ENCODE measurements at regions not wholly inside any gene's neighbourhood (a gene's known extent, or its start where the extent isn't known, plus 50 kb on each side); places are given as distances from the start of the nearest gene placed in this dataset.
"Not testable (repeated sequence)": the region's sequence is repeated elsewhere in the genome, so short reads cannot be mapped to it uniquely, and the experiment has no call there.

DNA sequence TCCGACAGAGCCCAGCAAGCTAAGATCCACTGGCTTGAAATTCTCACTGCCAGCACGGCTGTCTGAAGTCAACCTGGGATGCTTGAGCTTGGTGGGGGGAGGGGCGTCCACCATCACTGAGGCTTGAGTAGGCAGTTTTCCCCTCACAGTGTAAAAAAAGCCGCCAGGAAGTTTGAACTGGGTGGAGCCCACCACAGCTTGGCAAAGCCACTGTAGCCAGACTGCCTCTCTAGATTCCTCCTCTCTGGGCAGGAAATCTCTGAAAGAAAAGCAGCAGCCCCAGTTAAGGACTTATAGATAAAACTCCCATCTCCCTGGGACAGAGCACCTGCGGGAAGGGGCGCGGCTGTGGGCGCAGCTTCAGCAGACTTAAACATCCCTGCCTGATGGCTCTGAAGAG is 68.7 kb upstream of the LIPC start:
- DNase-seq = not testable (repeated sequence)

DNA sequence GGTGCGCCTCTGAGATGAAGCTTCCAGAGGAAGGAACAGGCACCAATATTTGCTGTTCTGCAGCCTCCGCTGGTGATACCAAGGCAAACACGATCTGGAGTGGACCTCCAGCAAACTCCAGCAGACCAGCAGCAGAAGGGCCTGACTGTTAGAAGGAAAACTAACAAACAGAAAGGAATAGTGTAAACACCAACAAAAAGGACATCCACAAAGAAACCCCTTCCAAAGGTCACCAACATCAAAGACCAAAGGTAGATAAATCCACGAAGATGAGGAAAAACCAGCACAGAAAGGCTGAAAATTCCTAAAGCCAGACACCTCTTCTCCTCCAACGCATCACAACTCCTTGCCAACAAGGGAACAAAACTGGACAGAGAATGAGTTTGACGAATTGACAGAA is 68.1 kb upstream of the LIPC start:
- DNase-seq = not testable (repeated sequence)

DNA sequence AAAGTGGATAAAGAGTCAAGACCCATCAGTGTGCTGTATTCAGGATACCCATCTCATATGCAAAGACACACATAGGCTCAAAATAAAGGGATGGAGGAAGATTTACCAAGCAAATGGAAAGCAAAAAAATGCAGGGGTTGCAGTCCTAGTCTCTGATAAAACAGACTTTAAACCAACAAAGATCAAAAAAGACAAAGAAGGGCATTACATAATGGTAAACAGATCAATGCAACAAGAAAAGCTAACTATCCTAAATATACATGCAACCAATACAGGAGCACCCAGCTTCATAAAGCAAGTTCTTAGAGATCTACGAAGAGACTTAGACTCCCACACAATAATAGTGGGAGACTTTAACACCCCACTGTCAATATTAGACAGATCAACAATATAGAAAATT is 66.7 kb upstream of the LIPC start:
- not testable (repeated sequence) for DNase-seq

DNA sequence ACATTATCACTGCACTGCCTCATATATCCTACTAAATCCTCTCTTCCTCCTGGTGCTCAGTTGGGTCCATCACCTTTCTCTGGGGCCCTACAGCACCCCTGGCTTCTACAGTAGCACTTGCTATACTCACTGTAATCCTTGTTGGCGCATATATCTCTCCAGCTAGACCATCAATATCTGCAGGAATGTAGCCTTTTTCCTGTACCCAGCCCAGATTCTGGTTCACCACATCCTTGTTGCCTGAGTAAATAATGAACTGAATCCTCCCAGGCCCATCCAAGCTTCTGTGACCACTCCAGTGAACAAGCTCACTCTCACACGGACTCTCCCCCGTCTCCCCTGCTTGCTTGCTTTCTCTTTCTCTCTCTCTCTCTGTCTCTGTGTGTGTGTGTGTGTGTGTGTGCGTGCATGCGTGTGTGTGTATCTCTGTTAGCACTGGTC is 62.5 kb upstream of the LIPC start:
- no peak for DNase-seq

DNA sequence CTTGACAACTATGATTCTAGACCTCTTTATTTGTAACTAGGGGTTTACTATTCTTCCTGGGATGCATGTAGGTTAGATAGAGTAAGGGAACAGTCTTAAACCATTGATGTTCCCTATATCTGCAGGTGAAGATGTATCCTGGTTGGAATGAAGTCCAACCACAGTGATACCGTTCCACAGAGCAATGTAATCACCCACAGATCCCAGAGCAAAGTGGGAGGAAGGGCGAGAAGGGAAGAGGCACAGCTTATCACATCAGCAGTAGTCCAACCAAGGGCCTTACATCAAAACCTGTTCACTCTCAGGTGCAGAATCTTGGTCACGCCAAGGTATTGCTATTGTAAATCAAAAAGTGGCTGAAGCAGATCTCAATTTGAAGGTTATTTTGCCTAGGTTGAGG is 61.8 kb upstream of the LIPC start:
- DNase-seq = no peak

DNA sequence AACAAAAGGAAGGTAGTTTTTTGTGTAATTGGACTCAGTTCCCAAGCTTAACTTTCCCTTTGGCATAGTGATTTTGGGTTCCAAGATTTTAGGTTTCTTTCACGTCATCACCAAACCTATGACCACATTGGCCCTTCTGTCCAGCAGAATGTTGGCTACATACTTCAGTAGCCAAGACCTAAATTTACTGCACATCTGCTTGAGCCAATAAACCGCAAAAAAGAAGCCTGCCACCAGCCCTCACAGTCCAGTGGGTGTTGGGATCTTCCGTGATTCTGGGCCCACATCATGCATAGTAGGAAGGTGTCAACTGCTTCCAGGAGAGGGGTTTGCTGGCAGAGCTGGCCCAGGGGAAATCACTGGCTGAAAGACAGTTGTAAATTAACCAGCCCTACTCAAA is 57.6 kb upstream of the LIPC start:
- DNase-seq = no peak

DNA sequence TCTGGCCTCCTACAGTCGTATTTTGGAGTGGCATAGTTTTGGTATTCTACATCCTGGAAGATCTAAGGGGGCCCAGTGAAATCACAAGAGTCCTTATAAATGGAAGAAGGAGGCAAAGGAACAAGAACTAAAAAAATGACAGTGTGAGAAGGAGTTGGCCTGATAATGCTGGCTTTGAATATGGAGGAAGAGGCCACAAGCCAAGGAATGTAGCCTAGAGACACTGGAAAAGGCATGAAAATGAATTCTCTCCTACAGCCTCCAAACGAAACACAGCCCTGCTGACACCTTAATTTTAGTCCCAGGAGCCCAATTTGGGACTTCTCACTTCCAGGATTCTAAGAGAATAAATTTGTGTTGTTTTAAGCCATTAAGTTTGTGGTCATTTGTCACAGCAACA is 54.6 kb upstream of the LIPC start:
- no peak for DNase-seq

DNA sequence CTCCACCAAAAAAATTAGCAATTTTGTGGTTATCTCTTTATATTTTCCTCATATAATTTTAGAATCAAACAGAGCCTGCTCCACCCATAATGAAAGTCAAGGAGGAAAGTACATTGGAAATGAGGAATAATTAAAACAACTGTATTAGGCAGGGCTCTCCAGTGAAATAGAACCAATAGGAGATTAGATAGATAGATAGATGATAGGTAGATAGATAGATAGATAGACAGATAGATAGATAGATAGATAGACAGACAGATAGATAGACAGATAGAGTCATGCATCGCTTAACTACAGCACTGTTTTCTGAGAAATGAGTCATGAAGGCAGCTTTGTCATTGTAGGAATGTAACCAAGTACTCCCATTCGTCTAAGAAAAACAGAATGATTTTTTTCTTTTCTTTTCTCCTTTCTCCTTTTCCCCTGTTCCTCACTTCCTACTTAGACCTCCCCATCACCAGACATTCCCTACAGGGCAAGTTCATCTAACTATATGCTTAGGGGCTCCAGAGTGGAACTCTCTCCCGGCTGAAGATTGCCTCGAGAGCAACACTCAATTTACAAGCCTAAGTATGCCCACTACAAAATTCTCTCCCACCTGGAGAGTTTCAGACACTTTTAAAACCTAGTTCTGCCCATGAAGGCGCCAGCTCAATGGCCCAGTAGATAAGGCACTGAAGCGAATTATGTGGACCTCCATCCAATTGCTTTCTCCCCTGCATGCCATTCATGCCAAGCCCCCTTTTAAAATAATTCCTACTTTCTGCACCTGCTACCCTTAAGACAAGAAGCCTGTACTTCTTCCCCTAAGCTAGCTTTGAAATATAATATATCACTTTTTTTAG is 53.3 kb upstream of the LIPC start:
- no peak for DNase-seq

DNA sequence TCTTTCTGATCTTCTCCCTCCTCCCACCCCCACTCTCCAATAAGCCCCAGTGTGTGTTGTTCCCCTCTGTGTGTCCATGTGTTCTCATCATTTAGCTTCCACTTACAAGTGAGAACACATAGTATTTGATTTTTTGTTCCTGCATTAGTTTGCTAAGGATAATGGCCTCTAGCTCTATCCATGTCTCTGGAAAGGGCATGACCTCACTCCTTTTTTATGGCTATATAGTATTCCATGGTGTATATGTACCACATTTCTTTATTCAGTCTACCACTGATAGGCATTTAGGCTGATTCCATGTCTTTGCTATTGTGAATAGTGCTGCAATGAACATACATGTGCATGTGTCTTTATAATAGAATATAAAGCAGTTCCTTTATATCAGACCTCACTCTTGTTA is 52.3 kb upstream of the LIPC start:
- DNase-seq = not testable (repeated sequence)

DNA sequence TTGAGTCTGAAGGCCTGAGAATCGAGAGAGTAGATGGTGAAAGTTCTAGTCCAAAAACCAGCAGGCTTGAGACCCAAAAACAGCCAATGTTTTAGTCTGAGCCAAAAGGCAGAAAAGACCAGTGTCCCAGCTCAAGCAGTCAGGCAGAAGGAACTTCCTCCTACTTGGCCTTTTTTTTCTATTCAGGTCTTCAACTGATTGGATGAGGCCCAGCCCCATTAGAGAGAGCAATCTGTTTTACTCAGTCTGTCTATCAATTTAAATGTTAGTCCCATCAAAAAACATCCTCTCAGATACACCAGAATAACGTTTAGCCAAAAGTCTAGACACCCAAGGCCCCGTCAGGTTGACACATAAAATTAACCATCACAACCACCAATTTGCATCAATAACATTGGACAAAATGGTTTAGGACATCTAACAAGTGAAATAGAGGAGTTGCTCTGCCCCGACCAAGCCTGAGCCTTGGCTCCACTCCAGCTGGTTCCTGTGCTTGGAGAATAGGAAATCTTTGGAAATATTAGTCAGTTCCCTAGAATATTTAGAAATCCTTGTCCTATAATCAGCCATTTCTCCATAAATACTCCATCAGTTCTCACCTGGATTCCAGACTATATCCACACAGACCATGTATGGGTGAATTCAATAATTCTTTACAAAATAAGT is 51.4 kb upstream of the LIPC start:
- DNase-seq = no peak

DNA sequence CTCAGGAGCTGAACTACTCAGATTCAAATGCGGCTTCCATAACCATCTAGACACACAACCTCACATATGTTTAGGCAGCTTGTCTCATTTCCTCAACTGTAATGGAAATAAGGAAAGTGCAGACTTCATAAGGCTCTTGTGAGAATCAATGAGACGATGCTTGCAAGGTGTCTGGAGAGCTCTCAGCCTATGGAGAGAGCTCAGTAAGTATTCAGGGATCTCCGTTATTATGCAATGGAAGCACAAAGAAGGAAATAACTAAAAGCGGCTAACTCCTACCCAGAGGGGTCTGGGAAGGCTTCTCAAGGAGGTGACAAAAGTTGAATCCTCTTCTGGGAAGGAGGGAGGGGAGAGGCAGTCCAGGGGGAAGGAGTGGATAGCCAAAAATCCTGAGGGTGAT is 50.1 kb upstream of the LIPC start:
- DNase-seq = no peak

Data from activated CD4-positive, alpha-beta T cell treated with anti-CD3 and anti-CD28 coated beads for 1 hour (primary cell).